Upper lobe of left lung (tissue), 4 donors: ENCODE measurements at regions not wholly inside any gene's neighbourhood (a gene's known extent, or its start where the extent isn't known, plus 50 kb on each side); places are given as distances from the start of the nearest gene placed in this dataset.

Experiments
- CTCF ChIP-seq, 6 experiments: fragments of 450-650 bp in 4 of 6; fragments of 200-600 bp in 2 of 6; sonication (generic) in 2 of 6; IDR thresholded peaks; one replicate each; pipeline ENCODE4 v1.5.1; 2016 to 2019; ENCODE audit warnings: antibody characterized with exemption in 6 of 6
- POLR2A ChIP-seq, 4 donors: fragments of 450-650 bp; IDR thresholded peaks; one replicate each; pipeline ENCODE4 v1.5.1; 2016 to 2017; ENCODE audit warnings: antibody characterized with exemption in 4 of 4, mild to moderate bottlenecking in 2 of 4
- POLR2AphosphoS5 ChIP-seq, 2 donors: sonication (generic); formaldehyde crosslinking; IDR thresholded peaks; one replicate each; pipeline ENCODE4 v1.5.1; 2017; ENCODE audit warnings: antibody characterized with exemption in 2 of 2

GRCh38 chr14:97854918-97855317 is 1057.7 kb downstream of the VRK1 start:
- TF ChIP-seq CTCF (IDR thresholded peaks at IDR 0.05) (no peak), POLR2A (IDR thresholded peaks at IDR 0.05) (no peak), POLR2AphosphoS5 (IDR thresholded peaks at IDR 0.05) (no peak)
